H9 (cell line): ENCODE measurements at regions not wholly inside any gene's neighbourhood (a gene's known extent, or its start where the extent isn't known, plus 50 kb on each side); places are given as distances from the start of the nearest gene placed in this dataset.

Experiments used
- DNase-seq: peaks from one replicate; pipeline ENCODE4 v3.0.0-alpha.2; 2017
- H2AFZ ChIP-seq: one replicate; pipeline ENCODE4 v1.6.1; 2013; ENCODE audit warnings: mild to moderate bottlenecking, low read length, control low read depth, moderate library complexity
- H2AK5ac ChIP-seq: 2 replicates; pipeline ENCODE4 v1.6.1; 2013; ENCODE audit warnings: low read length, control low read depth, mixed read lengths; ENCODE audit not compliant: insufficient read length
- H2BK120ac ChIP-seq: one replicate; pipeline ENCODE4 v1.6.1; 2013; ENCODE audit warnings: low read depth, mild to moderate bottlenecking, low read length, control low read depth, inconsistent platforms; ENCODE audit not compliant: poor library complexity, severe bottlenecking
- H2BK12ac ChIP-seq: 2 replicates; pipeline ENCODE4 v1.6.1; 2013; ENCODE audit warnings: low read length, control low read depth, mixed read lengths, low read depth; ENCODE audit not compliant: insufficient read length
- H2BK15ac ChIP-seq: 2 replicates; pipeline ENCODE4 v1.6.1; 2013; ENCODE audit warnings: low read depth, low read length, control low read depth
- H2BK20ac ChIP-seq: one replicate; pipeline ENCODE4 v1.6.1; 2013; ENCODE audit warnings: low read depth, mild to moderate bottlenecking, low read length, control low read depth, inconsistent platforms; ENCODE audit not compliant: poor library complexity, severe bottlenecking
- H2BK5ac ChIP-seq: 2 replicates; pipeline ENCODE4 v1.6.1; 2013; ENCODE audit warnings: low read length, control low read depth, mixed read lengths; ENCODE audit not compliant: insufficient read length
- H3K14ac ChIP-seq: 2 replicates; pipeline ENCODE4 v1.6.1; 2013; ENCODE audit warnings: low read length, control low read depth; ENCODE audit not compliant: insufficient read depth
- H3K18ac ChIP-seq: 2 replicates; pipeline ENCODE4 v1.6.1; 2013; ENCODE audit warnings: low read depth, mild to moderate bottlenecking, mixed read lengths, low read length, control low read depth; ENCODE audit not compliant: insufficient read length
- H3K23ac ChIP-seq: 2 replicates; pipeline ENCODE4 v1.6.1; 2013; ENCODE audit warnings: low read length, control low read depth, mixed read lengths, low read depth; ENCODE audit not compliant: insufficient read length
- H3K23me2 ChIP-seq: 2 replicates; pipeline ENCODE4 v1.6.1; 2013; ENCODE audit warnings: low read depth, mild to moderate bottlenecking, mixed read lengths, low read length, control low read depth; ENCODE audit not compliant: insufficient read length, poor library complexity, severe bottlenecking
- H3K27ac ChIP-seq: 2 replicates; pipeline ENCODE4 v1.5.1; 2013; ENCODE audit warnings: low read length, control low read depth, mixed read lengths, low read depth; ENCODE audit not compliant: insufficient read length
- H3K27me3 ChIP-seq: 2 replicates; pipeline ENCODE4 v1.6.1; 2013; ENCODE audit warnings: low read length, control low read depth, inconsistent platforms; ENCODE audit not compliant: insufficient read depth
- H3K4ac ChIP-seq: 2 replicates; pipeline ENCODE4 v1.6.1; 2013; ENCODE audit warnings: low read depth, mild to moderate bottlenecking, control low read depth, inconsistent platforms, low read length, moderate library complexity
- H3K4me1 ChIP-seq: 2 replicates; pipeline ENCODE4 v1.6.1; 2013; ENCODE audit warnings: low read length, control low read depth, inconsistent platforms; ENCODE audit not compliant: insufficient read depth
- H3K4me2 ChIP-seq: 2 replicates; pipeline ENCODE4 v1.6.1; 2013; ENCODE audit warnings: low read length, control low read depth, mixed read lengths; ENCODE audit not compliant: insufficient read length, insufficient read depth
- H3K56ac ChIP-seq: 2 replicates; pipeline ENCODE4 v1.6.1; 2013; ENCODE audit warnings: low read depth, mild to moderate bottlenecking, mixed read lengths, low read length, control low read depth; ENCODE audit not compliant: insufficient read length
- H3K79me1 ChIP-seq: 2 replicates; pipeline ENCODE4 v1.6.1; 2013; ENCODE audit warnings: low read depth, mild to moderate bottlenecking, moderate library complexity, low read length, control low read depth, inconsistent platforms; ENCODE audit not compliant: insufficient read depth, poor library complexity, severe bottlenecking
- H3K79me2 ChIP-seq: 2 replicates; pipeline ENCODE4 v1.6.1; 2013; ENCODE audit warnings: low read length, control low read depth, inconsistent platforms; ENCODE audit not compliant: insufficient read depth
- H3K9ac ChIP-seq: 2 replicates; pipeline ENCODE4 v1.6.1; 2013; ENCODE audit warnings: low read length, control low read depth, mixed read lengths; ENCODE audit not compliant: insufficient read length; ENCODE audit errors: extremely low read depth
- H3K9me3 ChIP-seq: one replicate; pipeline ENCODE4 v1.6.1; 2013; ENCODE audit warnings: low read depth, low read length, inconsistent platforms; ENCODE audit not compliant: control insufficient read depth
- H3T11ph ChIP-seq: one replicate; pipeline ENCODE4 v1.6.1; 2013; ENCODE audit warnings: mild to moderate bottlenecking, low read length, control low read depth, inconsistent platforms
- H4K20me1 ChIP-seq: one replicate; pipeline ENCODE4 v1.6.1; 2013; ENCODE audit not compliant: control insufficient read depth, insufficient read length, insufficient read depth
- H4K5ac ChIP-seq: 2 replicates; pipeline ENCODE4 v1.6.1; 2013; ENCODE audit warnings: low read depth, mild to moderate bottlenecking, mixed read lengths, low read length, control low read depth; ENCODE audit not compliant: insufficient read length
- H4K8ac ChIP-seq: replicated peaks from 2 replicates; pipeline ENCODE4 v1.6.1; 2013; ENCODE audit warnings: low read length, control low read depth, mixed read lengths, low read depth; ENCODE audit not compliant: insufficient read length
- H4K91ac ChIP-seq: 2 replicates; pipeline ENCODE4 v1.6.1; 2013; ENCODE audit warnings: low read depth, mild to moderate bottlenecking, moderate library complexity, mixed read lengths, low read length, control low read depth; ENCODE audit not compliant: insufficient read length
- H3K27ac Mint-ChIP-seq, 3 experiments: 2 replicates in 2 of 3; 3 replicates in 1 of 3; pipeline ENCODE4 v1.8.0; 2020 to 2021; ENCODE audit warnings: mixed read lengths in 3 of 3, mild to moderate bottlenecking in 1 of 3, moderate library complexity in 1 of 3
- H3K27me3 Mint-ChIP-seq: 2 replicates; pipeline ENCODE4 v1.8.0; 2021; ENCODE audit warnings: low read depth, mild to moderate bottlenecking, moderate library complexity, mixed read lengths
- H3K36me3 Mint-ChIP-seq, 3 experiments: 2 replicates in 2 of 3; 3 replicates in 1 of 3; pipeline ENCODE4 v1.8.0; 2020 to 2021; ENCODE audit warnings: low read depth in 3 of 3, mixed read lengths in 3 of 3; ENCODE audit not compliant: insufficient read depth in 1 of 3
- H3K4me1 Mint-ChIP-seq, 2 experiments: 2 replicates each; pipeline ENCODE4 v1.8.0; 2020; ENCODE audit warnings: mixed read lengths in 2 of 2
- H3K4me3 Mint-ChIP-seq, 2 experiments: 2 replicates in 1 of 2; 3 replicates in 1 of 2; pipeline ENCODE4 v1.8.0; 2020 to 2021; ENCODE audit warnings: mild to moderate bottlenecking in 2 of 2, mixed read lengths in 2 of 2, moderate library complexity in 1 of 2
- H3K9me3 Mint-ChIP-seq, 2 experiments: 2 replicates in 1 of 2; 3 replicates in 1 of 2; pipeline ENCODE4 v1.8.0; 2020; ENCODE audit warnings: mild to moderate bottlenecking in 2 of 2, mixed read lengths in 2 of 2, moderate library complexity in 1 of 2
- WGBS: extraction: QIAGEN DNeasy Blood & Tissue Kit; methylation state at CpG from one replicate; pipeline ENCODE4 v1.1.7; 2013; ENCODE audit warnings: missing lambda C conversion rate, low lambda C conversion rate, mixed read lengths; ENCODE audit not compliant: insufficient read length; ENCODE audit errors: extremely low coverage; 5-methylcytosine and 5-hydroxymethylcytosine counted together
- TF ChIP-seq, protein P1 (sequence below): fragments of 200-600 bp; sonication (generic); conservative IDR thresholded peaks from 3 replicates; pipeline ENCODE4 v1.8.0; 2021; ENCODE audit warnings: antibody characterized with exemption, mild to moderate bottlenecking

DNA sequence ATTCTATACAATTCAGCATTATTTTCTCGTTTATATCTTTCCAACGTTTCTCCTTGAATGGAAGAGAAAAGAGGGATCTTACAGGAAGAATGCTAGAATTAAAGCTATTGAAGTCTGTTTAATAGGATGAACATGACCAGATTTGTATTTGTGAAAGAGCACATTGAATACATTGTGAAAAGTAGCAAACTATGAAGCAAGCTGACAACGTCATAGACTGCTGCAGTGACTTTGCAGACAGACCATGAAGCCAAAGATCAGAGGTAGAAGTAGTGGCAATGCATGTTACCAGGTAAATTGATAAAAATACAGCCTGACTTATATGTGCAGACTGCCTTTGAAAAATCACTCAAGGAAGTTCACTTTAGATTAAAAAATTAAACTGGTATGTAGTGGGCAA is 146.1 kb downstream of the RASSF9 start:
- Histone ChIP-seq H4K5ac (no peak overlapping the region), H4K8ac (no peak overlapping the region), H2BK12ac (no peak overlapping the region), H2AFZ (no peak overlapping the region), H3K4me1 (peaks cover 5% of the 10 kb centered on the region), H3K27ac (no peak overlapping the region), H3K4me2 (no peak overlapping the region), H3K9me3 (no peaks in the 10 kb centered on the region), H2BK5ac (no peak overlapping the region), H2BK15ac (no peak overlapping the region), H4K91ac (no peak overlapping the region), H3K56ac (no peak overlapping the region), H3K27me3 (no peaks in the 10 kb centered on the region), H3K79me1 (no peaks in the 10 kb centered on the region), H3T11ph (no peak overlapping the region), H3K23me2 (no peaks in the 10 kb centered on the region), H2BK120ac (no peak overlapping the region), H3K23ac (no peak overlapping the region), H3K4ac (no peak overlapping the region), H2BK20ac (no peak overlapping the region), H3K79me2 (no peaks in the 10 kb centered on the region), H3K18ac (no peak overlapping the region), H3K14ac (no peak overlapping the region), H3K9ac (no peak overlapping the region), H4K20me1 (no peaks in the 10 kb centered on the region), H2AK5ac (no peak overlapping the region)
- Mint-ChIP-seq H3K4me3 (no peak overlapping the region), H3K27me3 (no peaks in the 10 kb centered on the region), H3K4me1 (peaks cover 18% of the 10 kb centered on the region in 2 experiments), H3K27ac (peak overlapping the region in 1 of 3 experiments; percentile 11; a peak in 1 of 7 replicates), H3K36me3 (peaks cover 0 to 6% (median 0%) of the 10 kb centered on the region in 3 experiments; a peak in 1 of 7 replicates), H3K9me3 (no peaks in the 10 kb centered on the region)
- no CpG with 5 or more reads among the region's 3 CpGs for WGBS
- TF ChIP-seq, protein P1, sequence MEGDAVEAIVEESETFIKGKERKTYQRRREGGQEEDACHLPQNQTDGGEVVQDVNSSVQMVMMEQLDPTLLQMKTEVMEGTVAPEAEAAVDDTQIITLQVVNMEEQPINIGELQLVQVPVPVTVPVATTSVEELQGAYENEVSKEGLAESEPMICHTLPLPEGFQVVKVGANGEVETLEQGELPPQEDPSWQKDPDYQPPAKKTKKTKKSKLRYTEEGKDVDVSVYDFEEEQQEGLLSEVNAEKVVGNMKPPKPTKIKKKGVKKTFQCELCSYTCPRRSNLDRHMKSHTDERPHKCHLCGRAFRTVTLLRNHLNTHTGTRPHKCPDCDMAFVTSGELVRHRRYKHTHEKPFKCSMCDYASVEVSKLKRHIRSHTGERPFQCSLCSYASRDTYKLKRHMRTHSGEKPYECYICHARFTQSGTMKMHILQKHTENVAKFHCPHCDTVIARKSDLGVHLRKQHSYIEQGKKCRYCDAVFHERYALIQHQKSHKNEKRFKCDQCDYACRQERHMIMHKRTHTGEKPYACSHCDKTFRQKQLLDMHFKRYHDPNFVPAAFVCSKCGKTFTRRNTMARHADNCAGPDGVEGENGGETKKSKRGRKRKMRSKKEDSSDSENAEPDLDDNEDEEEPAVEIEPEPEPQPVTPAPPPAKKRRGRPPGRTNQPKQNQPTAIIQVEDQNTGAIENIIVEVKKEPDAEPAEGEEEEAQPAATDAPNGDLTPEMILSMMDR = no peak
- no peak for DNase-seq
